ENCODE measurements at regions not wholly inside any gene's neighbourhood (a gene's known extent, or its start where the extent isn't known, plus 50 kb on each side); places are given as distances from the start of the nearest gene placed in this dataset.

DNA sequence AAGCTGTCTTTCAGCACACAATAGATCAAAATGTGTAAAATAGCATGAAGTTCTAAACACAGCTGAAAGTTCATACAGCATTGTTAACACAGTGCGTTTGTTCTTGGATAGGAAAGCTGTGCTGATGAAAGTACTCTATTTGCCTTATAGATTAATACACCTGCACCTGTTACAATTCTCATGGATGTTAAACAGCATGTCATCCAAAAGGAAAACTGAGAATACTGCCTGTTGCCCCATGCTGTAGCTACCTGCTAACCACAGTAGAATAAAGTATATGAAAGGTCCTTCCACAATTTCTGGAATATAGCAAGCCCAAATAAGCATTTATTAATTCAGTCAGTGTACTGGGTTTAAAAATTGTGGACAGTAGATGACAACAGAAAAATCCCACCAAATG is 166.7 kb upstream of the DTNA start:
- Mint-ChIP-seq H3K27ac (no peak overlapping the region), H3K4me1 (peaks cover 5% of the 10 kb centered on the region), H3K36me3 (no peaks in the 10 kb centered on the region), H3K9me3 (no peaks in the 10 kb centered on the region), H3K27me3 (ENCODE audit: low read depth) (no peaks in the 10 kb centered on the region), H3K4me3 (no peak overlapping the region)
- DNase-seq (ENCODE audit: low spot score in 2 of 2, unreplicated experiment in 2 of 2), result no peak
- no peak for TF ChIP-seq CTCF (IDR thresholded peaks at IDR 0.05; ENCODE audit: unreplicated experiment)

- H3K4me3 Mint-ChIP-seq, result no peak overlapping the region
- H3K4me1 Mint-ChIP-seq, result peaks cover 5% of the 10 kb centered on the region
Observed at GRCh38 chr18:34543945-34544344, 166.2 kb upstream of the DTNA start.

DNA sequence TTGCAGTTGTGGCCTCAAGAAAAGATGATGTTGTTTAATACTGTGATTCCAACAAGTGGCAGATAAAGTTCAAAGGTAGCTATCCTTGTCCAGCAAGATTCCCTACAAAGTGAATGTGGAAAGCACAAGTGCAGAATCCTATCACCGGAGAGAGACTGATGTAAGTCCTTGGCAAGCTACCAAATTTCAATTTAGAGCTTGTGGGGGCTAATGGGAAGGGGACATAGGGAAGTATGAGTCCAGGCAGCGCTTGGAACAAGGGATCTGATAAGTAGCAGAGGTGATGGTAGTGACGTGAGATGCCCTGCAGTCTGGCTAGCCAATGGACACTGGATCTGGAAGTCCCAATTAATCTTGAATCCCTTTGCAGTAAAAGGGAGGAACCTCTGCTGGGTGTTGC is 165.2 kb upstream of the DTNA start:
- H3K4me1 Mint-ChIP-seq, result peaks cover 5% of the 10 kb centered on the region
- no peak for DNase-seq (ENCODE audit: low spot score in 2 of 2, unreplicated experiment in 2 of 2)
- H3K27ac Mint-ChIP-seq, result no peak overlapping the region
- no peaks in the 10 kb centered on the region for H3K36me3 Mint-ChIP-seq
- H3K27me3 Mint-ChIP-seq (ENCODE audit: low read depth), result no peaks in the 10 kb centered on the region
- TF ChIP-seq CTCF (IDR thresholded peaks at IDR 0.05; ENCODE audit: unreplicated experiment), result no peak
- no peak overlapping the region for H3K4me3 Mint-ChIP-seq
- no peaks in the 10 kb centered on the region for H3K9me3 Mint-ChIP-seq

More at GRCh38 chr18:34543945-34544344, 166.2 kb upstream of the DTNA start:
- no peak for TF ChIP-seq CTCF (IDR thresholded peaks at IDR 0.05; ENCODE audit: unreplicated experiment)
- no peaks in the 10 kb centered on the region for H3K9me3 Mint-ChIP-seq
- H3K27me3 Mint-ChIP-seq (ENCODE audit: low read depth), result no peaks in the 10 kb centered on the region
- no peaks in the 10 kb centered on the region for H3K36me3 Mint-ChIP-seq
- no peak overlapping the region for H3K27ac Mint-ChIP-seq
- DNase-seq (ENCODE audit: low spot score in 2 of 2, unreplicated experiment in 2 of 2), result no peak

- no peak overlapping the region for H3K27ac Mint-ChIP-seq
- no peaks in the 10 kb centered on the region for H3K36me3 Mint-ChIP-seq
- H3K27me3 Mint-ChIP-seq (ENCODE audit: low read depth), result no peaks in the 10 kb centered on the region
- no peak for DNase-seq (ENCODE audit: low spot score in 2 of 2, unreplicated experiment in 2 of 2)
- no peaks in the 10 kb centered on the region for H3K9me3 Mint-ChIP-seq
- H3K4me3 Mint-ChIP-seq, result no peak overlapping the region
- TF ChIP-seq CTCF (IDR thresholded peaks at IDR 0.05; ENCODE audit: unreplicated experiment), result no peak
- peaks cover 5% of the 10 kb centered on the region for H3K4me1 Mint-ChIP-seq
Observed at GRCh38 chr18:34548120-34548972, 161.8 kb upstream of the DTNA start.

- Mint-ChIP-seq H3K4me3 (no peak overlapping the region), H3K4me1 (peaks cover 5% of the 10 kb centered on the region), H3K36me3 (no peaks in the 10 kb centered on the region), H3K27me3 (ENCODE audit: low read depth) (no peaks in the 10 kb centered on the region), H3K9me3 (no peaks in the 10 kb centered on the region), H3K27ac (no peak overlapping the region)
- DNase-seq (ENCODE audit: low spot score in 2 of 2, unreplicated experiment in 2 of 2), result no peak
- TF ChIP-seq CTCF (IDR thresholded peaks at IDR 0.05; ENCODE audit: unreplicated experiment), result no peak
Observed at GRCh38 chr18:34548973-34549294, 161.2 kb upstream of the DTNA start.

All from mesothelial cell of epicardium (in vitro differentiated cells).